GM19239 (cell line): ENCODE measurements at regions not wholly inside any gene's neighbourhood (a gene's known extent, or its start where the extent isn't known, plus 50 kb on each side); places are given as distances from the start of the nearest gene placed in this dataset.

Experiments used
- DNase-seq: peaks from one replicate; pipeline ENCODE4 v3.0.0; 2011; ENCODE audit warnings: low spot score; ENCODE audit not compliant: insufficient read length
- FAIRE-seq: peaks from 2 replicates; lab custom pipeline; 2011; peaks lifted over from hg19 to GRCh38; lab: Jason Lieb, UNC

GRCh38 chr1:209207126-209207700 is 376.3 kb upstream of the CAMK1G start:
- FAIRE-seq (peak; percentile 14), DNase-seq (no peak)

GRCh38 chr1:209207701-209208286 is 375.7 kb upstream of the CAMK1G start:
- FAIRE-seq (peak; percentile 56), DNase-seq (peak; percentile 36)

- DNase-seq (no peak), FAIRE-seq (no peak)
Measured at GRCh38 chr1:209208648-209209047, 374.9 kb upstream of the CAMK1G start.

GRCh38 chr1:209213989-209214388 is 369.5 kb upstream of the CAMK1G start:
- DNase-seq: no peak

GRCh38 chr1:209215826-209216225 is 367.7 kb upstream of the CAMK1G start:
- no peak for FAIRE-seq
- no peak for DNase-seq

More at GRCh38 chr1:209213989-209214388, 369.5 kb upstream of the CAMK1G start:
- no peak for FAIRE-seq

- FAIRE-seq: no peak
Measured at GRCh38 chr1:209218113-209218512, 365.4 kb upstream of the CAMK1G start.

GRCh38 chr1:209218981-209219380 is 364.5 kb upstream of the CAMK1G start:
- FAIRE-seq (no peak), DNase-seq (no peak)

More at GRCh38 chr1:209218113-209218512, 365.4 kb upstream of the CAMK1G start:
- no peak for DNase-seq

- DNase-seq: no peak
- no peak for FAIRE-seq
Measured at GRCh38 chr1:209219791-209220524, 363.6 kb upstream of the CAMK1G start.

- FAIRE-seq (no peak), DNase-seq (no peak)
Measured at GRCh38 chr1:209222826-209223225, 360.7 kb upstream of the CAMK1G start.

GRCh38 chr1:209223791-209224190 is 359.7 kb upstream of the CAMK1G start:
- DNase-seq: no peak

GRCh38 chr1:209224886-209225285 is 358.6 kb upstream of the CAMK1G start:
- DNase-seq: no peak
- FAIRE-seq: no peak

More at GRCh38 chr1:209223791-209224190, 359.7 kb upstream of the CAMK1G start:
- no peak for FAIRE-seq

- FAIRE-seq: no peak
- no peak for DNase-seq
Measured at GRCh38 chr1:209227171-209227570, 356.3 kb upstream of the CAMK1G start.

GRCh38 chr1:209227941-209228340 is 355.6 kb upstream of the CAMK1G start:
- no peak for FAIRE-seq
- DNase-seq: no peak

GRCh38 chr1:209229494-209230061 is 353.9 kb upstream of the CAMK1G start:
- DNase-seq: no peak
- FAIRE-seq: no peak

GRCh38 chr1:209230314-209230713 is 353.2 kb upstream of the CAMK1G start:
- FAIRE-seq (no peak), DNase-seq (no peak)

- FAIRE-seq (no peak), DNase-seq (no peak)
Measured at GRCh38 chr1:209231476-209232156, 351.9 kb upstream of the CAMK1G start.

- DNase-seq (no peak), FAIRE-seq (no peak)
Measured at GRCh38 chr1:209232197-209232596, 351.3 kb upstream of the CAMK1G start.

GRCh38 chr1:209232759-209233158 is 350.8 kb upstream of the CAMK1G start:
- no peak for FAIRE-seq
- DNase-seq: no peak

- no peak for FAIRE-seq
Measured at GRCh38 chr1:209235166-209235565, 348.3 kb upstream of the CAMK1G start.

GRCh38 chr1:209238356-209238755 is 345.2 kb upstream of the CAMK1G start:
- FAIRE-seq (no peak), DNase-seq (no peak)

More at GRCh38 chr1:209235166-209235565, 348.3 kb upstream of the CAMK1G start:
- DNase-seq: no peak
